ENCODE measurements at regions not wholly inside any gene's neighbourhood (a gene's known extent, or its start where the extent isn't known, plus 50 kb on each side); places are given as distances from the start of the nearest gene placed in this dataset.
A peak's percentile ranks its signal among the peaks of the same experiment; 100 is the strongest.

- Histone ChIP-seq H3K27ac (no peak overlapping the region), H3K27me3 (no peaks in the 10 kb centered on the region), H3K36me3 (no peaks in the 10 kb centered on the region), H3K9me3 (no peaks in the 10 kb centered on the region), H3K4me3 (no peak overlapping the region), H3K4me1 (no peaks in the 10 kb centered on the region)
- TF ChIP-seq CTCF (IDR thresholded peaks at IDR 0.05) = no peak
- ATAC-seq = no peak
- no peak for FAIRE-seq
- WGBS, 2 donors = 66 to 70% methylated on average over 5 of the region's 5 CpGs
- intact Hi-C loops (cut with DNase I) = no loop called here
- no peak for DNase-seq
Measured at GRCh38 chr16:76670125-76670857, 393.1 kb downstream of the CNTNAP4 start.

- FAIRE-seq (no peak), ATAC-seq (peak; percentile 44 to 88 (median 58)), DNase-seq (peak in 1 of 6 donors; percentile 36)
- Histone ChIP-seq H3K27ac (peak overlapping the region in 1 of 4 donors; percentile 28), H3K4me1 (no peaks in the 10 kb centered on the region), H3K4me3 (no peak overlapping the region), H3K27me3 (peaks cover 0 to 3% (median 0%) of the 10 kb centered on the region in 4 donors), H3K9me3 (no peaks in the 10 kb centered on the region), H3K36me3 (no peaks in the 10 kb centered on the region)
- intact Hi-C loops (cut with DNase I) = no loop called here
- 10 to 18% methylated on average over 1 of the region's 1 CpG for WGBS, 2 donors
- TF ChIP-seq CTCF (IDR thresholded peaks at IDR 0.05) = no peak
Measured at GRCh38 chr16:76676356-76676755, 399.2 kb downstream of the CNTNAP4 start.

- intact Hi-C loops (cut with DNase I) = no loop called here
- 61 to 68% methylated on average over 4 of the region's 4 CpGs for WGBS, 2 donors
- no peaks in the 10 kb centered on the region for H3K4me1 ChIP-seq
- no peak for ATAC-seq
- no peak overlapping the region for H3K4me3 ChIP-seq
- peaks cover 0 to 3% (median 0%) of the 10 kb centered on the region in 4 donors for H3K27me3 ChIP-seq
- H3K27ac ChIP-seq = no peak overlapping the region
- DNase-seq = no peak
- FAIRE-seq = no peak
- TF ChIP-seq CTCF (IDR thresholded peaks at IDR 0.05) = no peak
- no peaks in the 10 kb centered on the region for H3K36me3 ChIP-seq
- H3K9me3 ChIP-seq = no peaks in the 10 kb centered on the region
Measured at GRCh38 chr16:76681296-76681695, 404.1 kb downstream of the CNTNAP4 start.

GRCh38 chr16:76683051-76683450 lies 405.9 kb downstream of the CNTNAP4 start:
- 71 to 82% methylated on average over 4 of the region's 4 CpGs for WGBS, 2 donors
- H3K4me1 ChIP-seq = no peaks in the 10 kb centered on the region
- peaks cover 0 to 3% (median 0%) of the 10 kb centered on the region in 4 donors for H3K27me3 ChIP-seq
- FAIRE-seq (no peak), DNase-seq (no peak), ATAC-seq (no peak)
- no peak overlapping the region for H3K27ac ChIP-seq
- H3K36me3 ChIP-seq = no peaks in the 10 kb centered on the region
- no peak for TF ChIP-seq CTCF (IDR thresholded peaks at IDR 0.05)
- no peaks in the 10 kb centered on the region for H3K9me3 ChIP-seq
- intact Hi-C loops (cut with DNase I) = no loop called here
- no peak overlapping the region for H3K4me3 ChIP-seq

GRCh38 chr16:76696876-76697275 lies 419.7 kb downstream of the CNTNAP4 start:
- Histone ChIP-seq H3K27ac (no peak overlapping the region), H3K9me3 (no peaks in the 10 kb centered on the region), H3K36me3 (no peaks in the 10 kb centered on the region), H3K27me3 (no peaks in the 10 kb centered on the region), H3K4me1 (no peaks in the 10 kb centered on the region), H3K4me3 (no peak overlapping the region)
- DNase-seq (no peak), ATAC-seq (no peak), FAIRE-seq (no peak)
- WGBS, 2 donors = 27 to 41% methylated on average over 2 of the region's 2 CpGs
- TF ChIP-seq CTCF (IDR thresholded peaks at IDR 0.05) = no peak
- intact Hi-C loops (cut with DNase I) = no loop called here
